ENCODE measurements at regions not wholly inside any gene's neighbourhood (a gene's known extent, or its start where the extent isn't known, plus 50 kb on each side); places are given as distances from the start of the nearest gene placed in this dataset.
"Not testable (repeated sequence)": the region's sequence is repeated elsewhere in the genome, so short reads cannot be mapped to it uniquely, and the experiment has no call there.

DNA sequence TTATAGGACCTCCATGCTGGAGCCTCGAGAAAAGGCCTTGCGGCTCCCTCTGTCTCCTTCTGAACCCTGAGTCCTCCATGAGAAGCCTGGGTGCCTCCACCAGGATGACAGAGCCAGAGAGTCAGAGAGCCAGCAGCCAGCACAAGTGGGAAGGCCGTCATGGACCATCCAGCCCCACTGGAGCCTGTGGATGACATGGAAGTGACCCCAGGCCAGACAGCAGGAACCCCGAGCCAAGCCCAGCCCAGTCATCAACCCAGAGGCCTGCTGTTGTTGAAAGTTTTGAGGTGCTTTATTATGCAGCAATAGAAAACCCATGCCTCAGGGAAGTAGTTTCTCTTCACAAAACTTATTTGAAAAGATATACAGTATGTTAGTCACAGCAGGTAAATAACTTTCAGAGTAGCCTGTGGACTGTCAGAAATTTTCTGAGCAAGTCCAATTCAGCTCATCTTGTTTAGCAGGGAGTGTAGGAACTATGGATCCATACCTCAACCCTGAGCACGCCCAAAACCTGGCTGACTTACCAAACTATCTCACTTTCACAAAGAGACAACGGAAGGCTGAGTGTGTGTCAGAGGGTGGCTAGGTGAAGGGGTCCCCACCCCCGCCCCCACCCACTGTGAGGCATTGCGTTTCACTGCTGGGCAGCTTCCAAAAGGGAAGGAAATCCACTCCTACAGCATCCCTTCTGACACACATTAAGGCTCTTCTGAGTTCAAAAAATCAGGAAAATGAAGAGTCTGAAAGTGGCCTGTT, 79.9 kb upstream of the NDUFV2 start:
- Histone ChIP-seq H3K9me2 (replicated peaks; ENCODE audit: low read depth, low read length) (no peaks in the 10 kb centered on the region), H3F3A (ENCODE audit: low read depth) (no peaks in the 10 kb centered on the region), H3K27me3 (ENCODE audit: insufficient read depth, low read length, poor library complexity, severe bottlenecking) (no peaks in the 10 kb centered on the region), H2AFZ (ENCODE audit: low read length) (no peak overlapping the region), H3K4me1 (ENCODE audit: insufficient read depth, low read length, poor library complexity, severe bottlenecking) (no peaks in the 10 kb centered on the region), H3K79me2 (ENCODE audit: insufficient read depth, low read length) (no peaks in the 10 kb centered on the region), H3K4me2 (ENCODE audit: low read depth, low read length, poor library complexity, severe bottlenecking) (no peak overlapping the region), H4K20me1 (ENCODE audit: insufficient read depth, low read length, poor library complexity, severe bottlenecking) (no peaks in the 10 kb centered on the region), H3K9ac (ENCODE audit: low read depth, low read length, poor library complexity, severe bottlenecking) (no peak overlapping the region), H3K4me3 (ENCODE audit: low read length, poor library complexity, severe bottlenecking) (no peak overlapping the region), H3K36me3 (ENCODE audit: insufficient read depth, low read length) (no peaks in the 10 kb centered on the region), H3K9me3 (ENCODE audit: insufficient read depth, low read depth, low read length) (no peaks in the 10 kb centered on the region)
- no peak for TF ChIP-seq EZH2phosphoT487 (IDR thresholded peaks at IDR 0.05; ENCODE audit: borderline replicate concordance)
- TF ChIP-seq, protein P1, sequence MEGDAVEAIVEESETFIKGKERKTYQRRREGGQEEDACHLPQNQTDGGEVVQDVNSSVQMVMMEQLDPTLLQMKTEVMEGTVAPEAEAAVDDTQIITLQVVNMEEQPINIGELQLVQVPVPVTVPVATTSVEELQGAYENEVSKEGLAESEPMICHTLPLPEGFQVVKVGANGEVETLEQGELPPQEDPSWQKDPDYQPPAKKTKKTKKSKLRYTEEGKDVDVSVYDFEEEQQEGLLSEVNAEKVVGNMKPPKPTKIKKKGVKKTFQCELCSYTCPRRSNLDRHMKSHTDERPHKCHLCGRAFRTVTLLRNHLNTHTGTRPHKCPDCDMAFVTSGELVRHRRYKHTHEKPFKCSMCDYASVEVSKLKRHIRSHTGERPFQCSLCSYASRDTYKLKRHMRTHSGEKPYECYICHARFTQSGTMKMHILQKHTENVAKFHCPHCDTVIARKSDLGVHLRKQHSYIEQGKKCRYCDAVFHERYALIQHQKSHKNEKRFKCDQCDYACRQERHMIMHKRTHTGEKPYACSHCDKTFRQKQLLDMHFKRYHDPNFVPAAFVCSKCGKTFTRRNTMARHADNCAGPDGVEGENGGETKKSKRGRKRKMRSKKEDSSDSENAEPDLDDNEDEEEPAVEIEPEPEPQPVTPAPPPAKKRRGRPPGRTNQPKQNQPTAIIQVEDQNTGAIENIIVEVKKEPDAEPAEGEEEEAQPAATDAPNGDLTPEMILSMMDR (conservative IDR thresholded peaks at IDR 0.05; ENCODE audit: low read length), result no peak

DNA sequence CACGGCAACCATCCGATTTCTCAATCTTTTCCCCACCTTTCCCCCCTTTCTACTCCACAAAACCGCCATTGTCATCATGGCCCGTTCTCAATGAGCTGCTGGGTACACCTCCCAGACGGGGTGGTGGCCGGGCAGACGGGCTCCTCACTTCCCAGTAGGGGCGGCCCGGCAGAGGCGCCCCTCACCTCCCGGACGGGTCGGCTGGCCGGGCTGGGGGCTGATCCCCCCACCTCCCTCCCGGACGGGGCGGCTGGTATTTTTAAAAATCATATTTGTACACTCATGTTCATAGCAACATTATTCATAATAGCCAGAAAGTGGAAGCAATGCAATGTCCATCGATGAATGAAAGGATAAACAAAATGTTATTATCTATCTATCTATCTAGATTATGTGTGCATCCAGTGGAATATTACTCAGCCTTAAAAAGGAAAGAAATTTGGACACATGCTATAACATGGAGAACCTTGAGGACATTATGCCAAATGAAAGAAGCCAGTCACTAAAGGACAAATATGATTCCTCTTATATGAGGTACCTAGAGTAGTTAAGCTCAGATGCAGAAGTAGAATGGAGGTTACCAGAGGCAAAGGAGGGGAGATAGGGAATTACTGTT, 78.4 kb upstream of the NDUFV2 start:
- not testable (repeated sequence) for H3K9me3 ChIP-seq (ENCODE audit: insufficient read depth, low read depth, low read length); H3K4me1 ChIP-seq (ENCODE audit: insufficient read depth, low read length, poor library complexity, severe bottlenecking); H3K4me2 ChIP-seq (ENCODE audit: low read depth, low read length, poor library complexity, severe bottlenecking); H2AFZ ChIP-seq (ENCODE audit: low read length); H3K9ac ChIP-seq (ENCODE audit: low read depth, low read length, poor library complexity, severe bottlenecking); H3K79me2 ChIP-seq (ENCODE audit: insufficient read depth, low read length); H3K36me3 ChIP-seq (ENCODE audit: insufficient read depth, low read length); H3K9me2 ChIP-seq (replicated peaks; ENCODE audit: low read depth, low read length); H4K20me1 ChIP-seq (ENCODE audit: insufficient read depth, low read length, poor library complexity, severe bottlenecking); H3K4me3 ChIP-seq (ENCODE audit: low read length, poor library complexity, severe bottlenecking); H3F3A ChIP-seq (ENCODE audit: low read depth); H3K27me3 ChIP-seq (ENCODE audit: insufficient read depth, low read length, poor library complexity, severe bottlenecking)

DNA sequence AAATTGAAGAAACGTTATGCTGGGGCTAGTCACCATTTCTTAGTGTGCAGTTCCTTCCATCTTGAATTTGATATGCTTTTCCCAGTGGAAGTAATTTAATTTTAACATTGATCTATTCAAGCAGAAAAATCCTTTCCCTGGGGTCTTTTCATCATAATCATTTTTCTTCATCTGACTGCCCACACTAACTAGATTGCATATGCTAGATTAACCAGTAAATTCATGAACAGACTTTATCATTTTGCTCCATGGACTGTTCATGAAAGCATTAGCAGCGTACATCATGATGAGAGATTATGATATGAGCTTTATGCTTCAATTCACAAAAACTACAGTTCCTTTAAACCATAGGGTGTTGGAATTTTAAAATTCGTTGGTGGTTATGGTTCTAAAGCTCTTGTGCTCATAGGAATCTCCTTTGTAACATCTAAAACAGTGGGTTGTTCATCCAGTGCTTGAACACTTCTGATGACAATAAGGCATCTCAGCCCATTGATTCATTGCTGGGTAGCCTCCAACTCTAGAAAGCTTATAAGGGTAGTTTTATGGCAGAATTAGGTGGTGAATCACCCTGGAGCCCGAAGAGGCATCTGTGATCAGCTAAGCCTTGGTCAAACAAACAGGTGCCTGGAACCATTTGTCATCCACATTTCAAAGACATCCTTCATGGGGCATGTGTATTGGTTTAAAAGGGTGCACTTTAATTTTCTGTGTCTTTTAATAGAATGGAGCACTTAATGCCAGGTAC, 77.2 kb upstream of the NDUFV2 start:
- no peaks in the 10 kb centered on the region for H3K79me2 ChIP-seq (ENCODE audit: insufficient read depth, low read length)
- H3K9me2 ChIP-seq (replicated peaks; ENCODE audit: low read depth, low read length), result no peaks in the 10 kb centered on the region
- no peak overlapping the region for H2AFZ ChIP-seq (ENCODE audit: low read length)
- H3K4me2 ChIP-seq (ENCODE audit: low read depth, low read length, poor library complexity, severe bottlenecking), result no peak overlapping the region
- no peaks in the 10 kb centered on the region for H3K4me1 ChIP-seq (ENCODE audit: insufficient read depth, low read length, poor library complexity, severe bottlenecking)
- H3K27me3 ChIP-seq (ENCODE audit: insufficient read depth, low read length, poor library complexity, severe bottlenecking), result no peaks in the 10 kb centered on the region
- H3K9me3 ChIP-seq (ENCODE audit: insufficient read depth, low read depth, low read length), result no peaks in the 10 kb centered on the region
- no peaks in the 10 kb centered on the region for H3K36me3 ChIP-seq (ENCODE audit: insufficient read depth, low read length)
- H4K20me1 ChIP-seq (ENCODE audit: insufficient read depth, low read length, poor library complexity, severe bottlenecking), result no peaks in the 10 kb centered on the region
- no peak overlapping the region for H3K4me3 ChIP-seq (ENCODE audit: low read length, poor library complexity, severe bottlenecking)
- H3K9ac ChIP-seq (ENCODE audit: low read depth, low read length, poor library complexity, severe bottlenecking), result no peak overlapping the region
- TF ChIP-seq, protein P1 (conservative IDR thresholded peaks at IDR 0.05; ENCODE audit: low read length), result no peak
- TF ChIP-seq EZH2phosphoT487 (IDR thresholded peaks at IDR 0.05; ENCODE audit: borderline replicate concordance), result no peak
- no peaks in the 10 kb centered on the region for H3F3A ChIP-seq (ENCODE audit: low read depth)
